Tibial nerve (tissue), 4 donors: ENCODE measurements at regions not wholly inside any gene's neighbourhood (a gene's known extent, or its start where the extent isn't known, plus 50 kb on each side); places are given as distances from the start of the nearest gene placed in this dataset.

Experiments used
- CTCF ChIP-seq, 5 experiments: fragments of 200-600 bp in 3 of 5; fragments of 450-650 bp in 2 of 5; sonication (generic) in 3 of 5; IDR thresholded peaks; one replicate each; pipeline ENCODE4 v1.5.1; 2016 to 2019; ENCODE audit warnings: antibody characterized with exemption in 5 of 5, mild to moderate bottlenecking in 3 of 5, moderate library complexity in 2 of 5
- EP300 ChIP-seq, 2 donors: sonication (generic); formaldehyde crosslinking; IDR thresholded peaks; one replicate each; pipeline ENCODE4 v1.6.1; 2017; ENCODE audit warnings: antibody characterized with exemption in 2 of 2, mild to moderate bottlenecking in 1 of 2

GRCh38 chr16:66262253-66263167 lies 104.0 kb upstream of the CDH5 start:
- TF ChIP-seq CTCF (IDR thresholded peaks at IDR 0.05) (no peak), EP300 (IDR thresholded peaks at IDR 0.05) (peak in 1 of 2 donors; percentile 47)
